Ovary (tissue), 7 donors: ENCODE measurements at regions not wholly inside any gene's neighbourhood (a gene's known extent, or its start where the extent isn't known, plus 50 kb on each side); places are given as distances from the start of the nearest gene placed in this dataset.
"Not testable (repeated sequence)": the region's sequence is repeated elsewhere in the genome, so short reads cannot be mapped to it uniquely, and the experiment has no call there.

Source experiments
- DNase-seq, 5 donors: peaks; one replicate each; pipeline ENCODE4 v3.0.0-alpha.2; 2019 to 2020
- H3K27ac ChIP-seq, 2 donors: fragments of 200-600 bp; one replicate each; pipeline versions ENCODE4 v1.5.1 to v1.8.0; 2019 to 2022
- H3K27me3 ChIP-seq: fragments of 200-600 bp; one replicate; pipeline ENCODE4 v1.8.0; 2022
- H3K36me3 ChIP-seq: fragments of 200-600 bp; sonication (generic); one replicate; pipeline ENCODE4 v1.5.1; 2019
- H3K4me1 ChIP-seq: one replicate; pipeline ENCODE4 v1.8.1; 2013; ENCODE audit warnings: mild to moderate bottlenecking, moderate library complexity; ENCODE audit not compliant: insufficient read depth
- H3K4me3 ChIP-seq: fragments of 200-600 bp; sonication (generic); one replicate; pipeline ENCODE4 v1.5.1; 2017
- H3K9me3 ChIP-seq, 2 donors: fragments of 200-600 bp in 1 of 2; sonication (generic) in 1 of 2; one replicate each; pipeline versions ENCODE4 v1.5.1 to v1.8.1; 2013 to 2019; ENCODE audit warnings: mild to moderate bottlenecking in 1 of 2, moderate library complexity in 1 of 2
- EP300 ChIP-seq: sonication (generic); formaldehyde crosslinking; IDR thresholded peaks from one replicate; pipeline ENCODE4 v1.6.1; 2017; ENCODE audit warnings: antibody characterized with exemption
- POLR2A ChIP-seq: fragments of 450-650 bp; IDR thresholded peaks from one replicate; pipeline ENCODE4 v1.6.1; 2017; ENCODE audit warnings: antibody characterized with exemption, mild to moderate bottlenecking, moderate library complexity
- WGBS, 3 donors: extraction: QIAGEN DNeasy Blood & Tissue Kit in 1 of 3; methylation state at CpG; one replicate each; pipeline versions ENCODE4 v1.1.5 to v1.1.7; 2013 to 2017; 5-methylcytosine and 5-hydroxymethylcytosine counted together
- intact Hi-C, 4 donors: fragments of 100-400 bp; cut with DNase I; formaldehyde crosslinking; loops; one replicate each; pipeline versions ENCODE4 v1.11.0 to v1.15.1; 2022 to 2023
- TF ChIP-seq, protein P1 (sequence below), 3 donors: fragments of 450-650 bp in 2 of 3; fragments of 200-600 bp in 1 of 3; IDR thresholded peaks; one replicate each; pipeline versions ENCODE4 v1.5.1 to v1.8.0; 2016 to 2022; ENCODE audit warnings: antibody characterized with exemption in 3 of 3, mild to moderate bottlenecking in 1 of 3
- donor health status: DM: no; HTN: no; CAD: no; lungs with moderate emphysema.
- donor health status: DM: no; HTN: no; CAD: no.
- donor health status: Bipolar disorder and iron deficiency.
- donor health status: DM: no; HTN: no; CAD: no.
- donor health status: DM: yes; HTN: yes; CAD: no.

DNA sequence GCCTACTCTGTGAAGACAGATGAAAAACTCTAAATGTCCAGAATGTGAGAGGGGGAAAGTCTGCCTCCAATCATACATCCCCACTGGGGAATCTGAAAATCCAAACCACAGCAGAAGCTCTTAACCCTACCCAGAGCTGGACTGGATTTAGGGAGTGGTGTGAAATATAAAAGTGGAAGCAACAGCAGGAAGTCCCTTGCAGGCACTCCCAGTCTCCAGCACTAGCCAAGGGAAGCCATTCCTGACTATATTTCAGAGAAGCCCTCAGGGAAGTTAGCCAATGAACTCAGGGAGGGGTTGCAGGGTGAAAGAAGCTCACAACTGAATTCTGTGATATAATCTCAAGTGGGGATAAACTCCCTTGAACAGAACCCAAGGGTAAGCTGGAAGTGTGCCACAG lies 51.5 kb downstream of the CRPPA start:
- no peaks in the 10 kb centered on the region for H3K27me3 ChIP-seq
- H3K4me3 ChIP-seq = no peak overlapping the region
- H3K9me3 ChIP-seq = peaks cover 0 to 9% of the 10 kb centered on the region in 2 donors
- H3K36me3 ChIP-seq = no peaks in the 10 kb centered on the region
- H3K27ac ChIP-seq = no peak overlapping the region
- TF ChIP-seq POLR2A = no peak
- TF ChIP-seq, protein P1, sequence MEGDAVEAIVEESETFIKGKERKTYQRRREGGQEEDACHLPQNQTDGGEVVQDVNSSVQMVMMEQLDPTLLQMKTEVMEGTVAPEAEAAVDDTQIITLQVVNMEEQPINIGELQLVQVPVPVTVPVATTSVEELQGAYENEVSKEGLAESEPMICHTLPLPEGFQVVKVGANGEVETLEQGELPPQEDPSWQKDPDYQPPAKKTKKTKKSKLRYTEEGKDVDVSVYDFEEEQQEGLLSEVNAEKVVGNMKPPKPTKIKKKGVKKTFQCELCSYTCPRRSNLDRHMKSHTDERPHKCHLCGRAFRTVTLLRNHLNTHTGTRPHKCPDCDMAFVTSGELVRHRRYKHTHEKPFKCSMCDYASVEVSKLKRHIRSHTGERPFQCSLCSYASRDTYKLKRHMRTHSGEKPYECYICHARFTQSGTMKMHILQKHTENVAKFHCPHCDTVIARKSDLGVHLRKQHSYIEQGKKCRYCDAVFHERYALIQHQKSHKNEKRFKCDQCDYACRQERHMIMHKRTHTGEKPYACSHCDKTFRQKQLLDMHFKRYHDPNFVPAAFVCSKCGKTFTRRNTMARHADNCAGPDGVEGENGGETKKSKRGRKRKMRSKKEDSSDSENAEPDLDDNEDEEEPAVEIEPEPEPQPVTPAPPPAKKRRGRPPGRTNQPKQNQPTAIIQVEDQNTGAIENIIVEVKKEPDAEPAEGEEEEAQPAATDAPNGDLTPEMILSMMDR (IDR thresholded peaks at IDR 0.05) = no peak
- TF ChIP-seq EP300 = no peak
- intact Hi-C loops = no loop called here
- H3K4me1 ChIP-seq = no peaks in the 10 kb centered on the region
- DNase-seq = no peak

DNA sequence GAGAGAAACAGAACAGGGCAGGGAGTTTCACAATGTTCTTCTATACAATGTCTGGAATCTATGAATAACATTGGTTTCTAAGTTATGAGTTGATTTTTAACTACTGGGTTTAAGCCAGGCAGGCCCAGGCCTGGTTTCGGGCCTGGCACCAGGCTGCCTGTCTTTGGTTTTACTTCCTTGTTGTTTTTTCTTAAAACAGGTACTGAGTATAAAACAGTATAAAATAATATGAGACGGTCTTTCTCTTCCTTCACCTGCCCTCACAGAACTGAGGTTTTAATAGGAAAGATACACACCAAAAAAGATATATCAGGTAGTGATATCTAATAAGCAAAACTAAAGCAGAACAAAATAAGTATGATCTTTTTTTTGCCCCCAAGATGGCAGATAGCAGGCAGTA lies 52.0 kb downstream of the CRPPA start:
- H3K27me3 ChIP-seq, H3K36me3 ChIP-seq, DNase-seq, H3K4me1 ChIP-seq, H3K27ac ChIP-seq, H3K9me3 ChIP-seq, intact Hi-C loops, H3K4me3 ChIP-seq: not testable (repeated sequence)
- WGBS, 3 donors = 95 to 96% (median 96%) methylated on average over 2 of the region's 2 CpGs

DNA sequence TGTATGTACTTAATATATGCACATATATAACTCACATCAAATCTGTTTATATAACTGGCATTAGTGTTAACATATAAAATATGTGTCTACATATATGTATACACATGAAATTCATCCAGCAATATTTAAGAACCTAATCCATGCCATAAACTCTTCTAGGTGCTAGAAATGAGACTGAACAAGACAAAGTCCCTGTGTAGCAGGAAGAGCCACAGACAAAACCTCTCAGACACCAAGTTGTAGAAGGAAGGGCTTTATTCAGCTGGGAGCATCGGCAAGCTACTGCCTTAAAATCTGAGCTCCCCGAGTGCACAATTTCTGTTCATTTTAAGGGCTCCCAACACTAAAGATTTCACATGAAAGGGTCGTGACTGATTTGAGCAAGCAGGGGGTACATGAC lies 52.5 kb downstream of the CRPPA start:
- no peak for DNase-seq
- Histone ChIP-seq H3K36me3 (no peaks in the 10 kb centered on the region), H3K27ac (no peak overlapping the region), H3K27me3 (no peaks in the 10 kb centered on the region), H3K4me3 (no peak overlapping the region), H3K9me3 (peaks cover 0 to 9% of the 10 kb centered on the region in 2 donors), H3K4me1 (no peaks in the 10 kb centered on the region)
- 94 to 97% (median 96%) methylated on average over 3 of the region's 3 CpGs for WGBS, 3 donors
- intact Hi-C loops = no loop called here
- TF ChIP-seq, protein P1 (IDR thresholded peaks at IDR 0.05) = no peak
- TF ChIP-seq EP300 (no peak), POLR2A (no peak)

DNA sequence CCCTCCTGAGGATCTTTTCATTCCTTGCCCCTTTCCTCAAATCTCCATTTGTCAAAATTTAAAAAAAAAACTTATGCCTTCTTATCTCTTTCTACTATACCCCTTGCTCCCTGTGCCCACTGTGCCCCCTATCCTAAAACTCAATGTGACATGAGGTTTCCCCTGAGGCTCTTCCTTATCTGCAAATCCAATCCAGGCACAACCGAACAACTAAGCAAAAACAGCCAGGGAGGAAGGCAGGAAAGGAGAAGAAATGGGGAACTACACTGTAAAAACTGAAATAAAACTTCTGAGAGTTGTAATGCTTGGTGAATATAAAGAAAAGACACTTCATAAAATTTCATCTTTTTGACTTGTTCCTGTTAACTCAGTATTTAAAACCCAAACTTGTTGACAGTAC lies 54.2 kb downstream of the CRPPA start:
- H3K27ac ChIP-seq = no peak overlapping the region
- H3K27me3 ChIP-seq = no peaks in the 10 kb centered on the region
- intact Hi-C loops = no loop called here
- no peak overlapping the region for H3K4me3 ChIP-seq
- H3K9me3 ChIP-seq = peaks cover 0 to 5% of the 10 kb centered on the region in 2 donors
- DNase-seq = no peak
- H3K4me1 ChIP-seq = no peaks in the 10 kb centered on the region
- no peaks in the 10 kb centered on the region for H3K36me3 ChIP-seq
- 40 to 54% (median 51%) methylated on average over 1 of the region's 1 CpG for WGBS, 3 donors
- TF ChIP-seq EP300 (no peak), POLR2A (no peak)
- TF ChIP-seq, protein P1 (IDR thresholded peaks at IDR 0.05) = no peak

DNA sequence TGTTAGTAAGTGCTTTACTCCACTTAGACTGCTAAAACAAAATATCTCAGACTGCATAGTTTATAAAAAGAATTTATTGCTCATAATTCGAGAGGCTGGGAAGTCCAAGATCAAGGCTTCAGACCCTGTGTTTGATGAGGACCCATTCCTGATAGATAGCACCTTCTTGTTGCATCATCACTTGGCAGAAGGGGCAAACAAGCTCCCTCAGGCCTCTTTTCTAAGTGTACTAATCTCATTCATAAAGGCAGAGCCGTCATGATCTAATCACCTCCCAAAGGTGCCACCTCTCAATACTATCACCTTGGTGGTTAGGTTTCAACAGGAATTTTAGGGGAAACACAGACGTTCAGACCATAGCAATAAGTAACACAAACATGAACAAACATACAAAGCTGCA lies 55.4 kb downstream of the CRPPA start:
- intact Hi-C loops = no loop called here
- no peak for DNase-seq
- Histone ChIP-seq H3K9me3 (peaks cover 0 to 2% of the 10 kb centered on the region in 2 donors), H3K36me3 (no peaks in the 10 kb centered on the region), H3K4me3 (no peak overlapping the region), H3K27me3 (no peaks in the 10 kb centered on the region), H3K4me1 (no peaks in the 10 kb centered on the region), H3K27ac (no peak overlapping the region)
- 80 to 94% (median 87%) methylated on average over 3 of the region's 3 CpGs for WGBS, 3 donors
- TF ChIP-seq EP300 = no peak

DNA sequence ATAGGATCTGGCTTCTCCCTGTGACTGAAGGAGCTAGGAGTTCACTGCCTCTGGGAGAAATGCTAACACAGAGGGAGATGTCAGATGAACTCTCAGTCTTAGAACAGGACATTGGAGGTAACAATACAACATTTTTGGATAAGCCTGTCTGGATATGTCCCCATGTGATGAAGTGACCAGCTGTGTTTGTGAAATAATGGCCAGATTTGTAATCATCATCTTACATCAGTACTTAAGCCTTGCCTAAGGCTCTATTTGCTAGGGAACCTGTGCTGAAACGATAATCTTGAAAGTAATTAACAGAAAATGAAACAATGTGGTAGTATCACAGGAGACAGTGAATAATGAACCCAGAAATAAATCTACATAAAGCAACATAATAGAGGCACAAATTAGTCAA lies 56.2 kb downstream of the CRPPA start:
- TF ChIP-seq, protein P1 (IDR thresholded peaks at IDR 0.05) = no peak
- no peak for TF ChIP-seq POLR2A
- TF ChIP-seq EP300 = no peak
- no peaks in the 10 kb centered on the region for H3K4me1 ChIP-seq
- intact Hi-C loops = no loop called here

More for the DNA sequence above, 56.2 kb downstream of the CRPPA start:
- Histone ChIP-seq H3K36me3 (no peaks in the 10 kb centered on the region), H3K27ac (no peak overlapping the region), H3K9me3 (no peaks in the 10 kb centered on the region), H3K27me3 (no peaks in the 10 kb centered on the region), H3K4me3 (no peak overlapping the region)
- DNase-seq = no peak
- 64 to 83% (median 83%) methylated on average over 1 of the region's 1 CpG for WGBS, 3 donors
